HepG2 (cell line): ENCODE measurements at regions not wholly inside any gene's neighbourhood (a gene's known extent, or its start where the extent isn't known, plus 50 kb on each side); places are given as distances from the start of the nearest gene placed in this dataset.

Experiments
- REPIN1 ChIP-seq: sonication (generic); formaldehyde crosslinking; IDR thresholded peaks from 2 replicates; pipeline ENCODE4 v1.8.0; 2022; ENCODE audit warnings: missing genetic modification reagents, low read depth, mild to moderate bottlenecking, borderline replicate concordance
- ZNF282 ChIP-seq: fragments of 450-650 bp; IDR thresholded peaks from 2 replicates; pipeline ENCODE4 v1.6.1; 2018; ENCODE audit not compliant: partially characterized antibody
- TF ChIP-seq, protein P1 (sequence below): sonication (generic); formaldehyde crosslinking; IDR thresholded peaks from 2 replicates; pipeline ENCODE4 v1.8.0; 2022; ENCODE audit warnings: missing genetic modification reagents, mild to moderate bottlenecking, moderate library complexity, borderline replicate concordance

DNA sequence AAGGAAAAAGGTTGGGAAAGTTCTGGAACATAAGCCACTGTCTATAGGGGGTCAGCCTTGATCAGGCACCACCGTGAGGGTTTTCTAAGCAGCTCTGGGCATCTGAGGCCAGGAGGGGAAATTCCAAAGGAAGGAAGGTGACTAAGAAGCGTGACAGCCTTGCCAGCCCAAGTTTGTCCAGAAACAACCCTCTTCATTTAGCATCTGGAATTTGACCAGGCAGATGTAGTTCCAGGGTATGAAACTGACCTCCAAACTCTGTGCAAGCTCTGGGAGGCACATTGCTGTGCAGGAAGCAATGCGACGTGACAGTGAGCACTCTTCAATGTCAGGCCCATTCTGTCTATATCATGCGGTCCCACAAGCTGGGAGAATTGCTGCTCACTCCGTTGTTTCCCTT is 85.4 kb upstream of the TPM1 start:
- TF ChIP-seq ZNF282 (no peak), REPIN1 (no peak)
- TF ChIP-seq, protein P1, sequence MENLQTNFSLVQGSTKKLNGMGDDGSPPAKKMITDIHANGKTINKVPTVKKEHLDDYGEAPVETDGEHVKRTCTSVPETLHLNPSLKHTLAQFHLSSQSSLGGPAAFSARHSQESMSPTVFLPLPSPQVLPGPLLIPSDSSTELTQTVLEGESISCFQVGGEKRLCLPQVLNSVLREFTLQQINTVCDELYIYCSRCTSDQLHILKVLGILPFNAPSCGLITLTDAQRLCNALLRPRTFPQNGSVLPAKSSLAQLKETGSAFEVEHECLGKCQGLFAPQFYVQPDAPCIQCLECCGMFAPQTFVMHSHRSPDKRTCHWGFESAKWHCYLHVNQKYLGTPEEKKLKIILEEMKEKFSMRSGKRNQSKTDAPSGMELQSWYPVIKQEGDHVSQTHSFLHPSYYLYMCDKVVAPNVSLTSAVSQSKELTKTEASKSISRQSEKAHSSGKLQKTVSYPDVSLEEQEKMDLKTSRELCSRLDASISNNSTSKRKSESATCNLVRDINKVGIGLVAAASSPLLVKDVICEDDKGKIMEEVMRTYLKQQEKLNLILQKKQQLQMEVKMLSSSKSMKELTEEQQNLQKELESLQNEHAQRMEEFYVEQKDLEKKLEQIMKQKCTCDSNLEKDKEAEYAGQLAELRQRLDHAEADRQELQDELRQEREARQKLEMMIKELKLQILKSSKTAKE (CRISPR knock-in tag) = no peak
